T-helper 2 cell treated with Interferon-gamma antibody and Interleukin-4, amounts not matched to agents 5 μg/mL and 100 μg/mL, for 36 hours (primary cell): ENCODE measurements at regions not wholly inside any gene's neighbourhood (a gene's known extent, or its start where the extent isn't known, plus 50 kb on each side); places are given as distances from the start of the nearest gene placed in this dataset.

Source experiments
- DNase-seq: peaks from one replicate; pipeline ENCODE4 v3.0.0; 2021; ENCODE audit warnings: low spot score
- H3K27ac Mint-ChIP-seq: one replicate; pipeline ENCODE4 v1.8.0; 2021; ENCODE audit warnings: mild to moderate bottlenecking, mixed read lengths
- H3K27me3 Mint-ChIP-seq: one replicate; pipeline ENCODE4 v1.8.0; 2021; ENCODE audit warnings: low read depth, mixed read lengths
- H3K36me3 Mint-ChIP-seq: one replicate; pipeline ENCODE4 v1.8.0; 2021; ENCODE audit warnings: low read depth, mixed read lengths
- H3K4me1 Mint-ChIP-seq: one replicate; pipeline ENCODE4 v1.8.0; 2021; ENCODE audit warnings: low read depth, mixed read lengths
- H3K4me3 Mint-ChIP-seq: one replicate; pipeline ENCODE4 v1.8.0; 2022; ENCODE audit warnings: mild to moderate bottlenecking, moderate library complexity, mixed read lengths
- H3K9me3 Mint-ChIP-seq: one replicate; pipeline ENCODE4 v1.8.0; 2021; ENCODE audit warnings: mixed read lengths

- H3K4me1 Mint-ChIP-seq, result no peaks in the 10 kb centered on the region
- no peaks in the 10 kb centered on the region for H3K36me3 Mint-ChIP-seq
- H3K9me3 Mint-ChIP-seq, result no peaks in the 10 kb centered on the region
- DNase-seq, result no peak
- H3K27ac Mint-ChIP-seq, result no peak overlapping the region
- H3K4me3 Mint-ChIP-seq, result no peak overlapping the region
- peaks cover 2% of the 10 kb centered on the region for H3K27me3 Mint-ChIP-seq
Measured at GRCh38 chr2:120401275-120402066, 55.5 kb downstream of the INHBB start.

DNA sequence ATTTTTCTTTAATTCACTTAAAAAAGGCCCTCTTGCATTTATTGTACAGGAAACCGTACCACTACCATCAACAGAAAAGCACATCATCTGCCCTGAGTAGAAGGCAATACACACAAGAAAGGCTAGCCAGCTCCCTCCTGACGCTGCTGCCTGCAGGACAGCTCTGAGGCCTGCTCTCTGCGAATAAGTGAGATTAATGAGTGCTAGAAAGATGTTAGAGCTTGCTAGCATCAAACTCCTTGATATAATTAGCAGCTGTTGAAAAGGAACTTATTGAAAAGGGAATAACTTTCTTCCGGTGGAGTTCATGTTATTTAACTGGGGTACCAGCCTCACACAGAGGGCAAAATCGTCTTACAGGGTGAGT lies 56.1 kb downstream of the INHBB start:
- Mint-ChIP-seq H3K36me3 (no peaks in the 10 kb centered on the region), H3K9me3 (no peaks in the 10 kb centered on the region), H3K27ac (no peak overlapping the region), H3K4me3 (no peak overlapping the region), H3K27me3 (peaks cover 2% of the 10 kb centered on the region), H3K4me1 (no peaks in the 10 kb centered on the region)
- no peak for DNase-seq

DNA sequence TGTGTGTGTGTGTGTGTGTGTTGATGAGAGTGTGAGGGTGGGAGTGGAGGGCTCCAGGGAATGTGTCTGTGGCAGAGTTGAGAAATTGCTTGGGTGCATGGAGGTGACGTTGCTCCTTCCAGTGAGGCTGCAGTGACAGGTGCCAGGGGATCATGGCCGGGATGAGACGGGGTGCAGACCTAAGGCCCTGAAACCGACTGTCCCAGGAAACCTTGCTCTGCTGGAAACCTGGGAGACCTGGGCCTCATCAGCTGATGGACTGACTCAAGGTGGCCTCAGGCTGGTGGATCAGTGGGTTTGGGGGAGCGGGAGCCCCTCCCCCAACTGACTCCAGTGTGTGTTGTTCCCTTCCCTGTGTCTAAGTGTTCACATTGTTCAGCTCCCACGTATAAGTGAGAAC lies 56.6 kb downstream of the INHBB start:
- no peaks in the 10 kb centered on the region for H3K4me1 Mint-ChIP-seq
- no peak overlapping the region for H3K4me3 Mint-ChIP-seq
- no peak overlapping the region for H3K27ac Mint-ChIP-seq
- H3K27me3 Mint-ChIP-seq, result peaks cover 4% of the 10 kb centered on the region
- no peaks in the 10 kb centered on the region for H3K36me3 Mint-ChIP-seq
- no peak for DNase-seq
- H3K9me3 Mint-ChIP-seq, result peaks cover 2% of the 10 kb centered on the region

DNA sequence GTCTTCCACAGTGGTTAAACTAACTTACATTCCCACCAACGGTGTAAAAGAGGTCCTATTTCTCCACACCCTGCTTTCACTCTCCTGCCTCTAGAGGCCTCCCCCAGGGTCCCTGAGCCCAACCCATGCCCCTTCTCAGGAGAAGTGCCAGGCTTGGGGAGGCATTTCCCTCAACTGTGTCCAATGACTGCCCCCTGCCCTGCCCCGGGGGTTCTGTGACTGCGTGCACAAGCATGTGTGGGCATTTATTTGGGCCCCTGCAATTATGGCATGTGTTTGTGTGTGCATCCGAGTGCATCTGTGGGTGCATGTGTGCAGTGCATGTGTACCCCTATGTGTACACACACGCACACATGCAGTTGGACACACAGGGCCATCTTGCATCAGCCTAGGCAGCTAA lies 57.3 kb downstream of the INHBB start:
- no peaks in the 10 kb centered on the region for H3K4me1 Mint-ChIP-seq
- H3K9me3 Mint-ChIP-seq, result peaks cover 5% of the 10 kb centered on the region
- no peaks in the 10 kb centered on the region for H3K36me3 Mint-ChIP-seq
- H3K27ac Mint-ChIP-seq, result no peak overlapping the region
- H3K27me3 Mint-ChIP-seq, result peaks cover 5% of the 10 kb centered on the region
- no peak overlapping the region for H3K4me3 Mint-ChIP-seq
- DNase-seq, result no peak

DNA sequence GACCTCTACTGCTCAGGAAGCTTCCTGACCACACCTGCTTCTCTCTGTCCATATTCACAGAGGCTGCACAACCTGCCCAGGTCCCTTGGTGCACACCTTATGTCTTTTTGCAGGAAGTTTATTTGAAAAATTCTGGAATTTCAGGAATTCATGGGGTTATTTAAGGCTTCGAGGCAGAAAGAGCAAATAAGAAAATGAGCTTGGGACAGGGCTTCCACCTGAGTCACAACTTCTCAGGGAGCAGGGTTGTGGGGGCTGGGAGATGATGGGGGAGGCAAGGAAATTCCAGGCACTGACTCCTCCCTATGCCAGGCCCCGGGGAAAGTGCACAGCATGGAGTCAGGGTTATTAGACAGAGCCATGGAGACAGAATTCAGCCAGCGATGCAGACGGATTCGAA lies 57.7 kb downstream of the INHBB start:
- Mint-ChIP-seq H3K9me3 (peaks cover 5% of the 10 kb centered on the region), H3K36me3 (no peaks in the 10 kb centered on the region), H3K27ac (no peak overlapping the region), H3K27me3 (peaks cover 6% of the 10 kb centered on the region), H3K4me3 (no peak overlapping the region), H3K4me1 (no peaks in the 10 kb centered on the region)
- DNase-seq, result no peak

DNA sequence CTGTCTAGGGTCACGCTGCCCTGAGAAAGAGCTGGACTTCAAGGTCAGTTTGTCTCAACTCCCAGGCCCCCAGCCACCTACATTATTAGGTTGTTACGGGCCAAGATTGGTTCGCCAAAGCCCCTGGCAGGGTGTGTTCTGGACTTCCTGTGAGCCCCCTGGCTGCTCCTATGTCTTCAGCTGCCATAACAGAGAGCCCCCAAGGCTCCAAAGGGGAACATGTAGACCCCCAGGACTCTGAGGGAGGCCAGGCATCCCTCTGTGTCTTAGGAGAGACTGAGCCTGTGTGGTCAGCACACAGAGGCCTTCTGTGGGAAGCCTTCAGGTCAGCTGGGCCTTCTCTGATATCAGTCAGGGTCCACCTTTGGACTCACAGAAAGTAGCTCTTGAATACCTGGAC lies 58.3 kb downstream of the INHBB start:
- DNase-seq, result no peak
- Mint-ChIP-seq H3K36me3 (no peaks in the 10 kb centered on the region), H3K9me3 (peaks cover 5% of the 10 kb centered on the region)

DNA sequence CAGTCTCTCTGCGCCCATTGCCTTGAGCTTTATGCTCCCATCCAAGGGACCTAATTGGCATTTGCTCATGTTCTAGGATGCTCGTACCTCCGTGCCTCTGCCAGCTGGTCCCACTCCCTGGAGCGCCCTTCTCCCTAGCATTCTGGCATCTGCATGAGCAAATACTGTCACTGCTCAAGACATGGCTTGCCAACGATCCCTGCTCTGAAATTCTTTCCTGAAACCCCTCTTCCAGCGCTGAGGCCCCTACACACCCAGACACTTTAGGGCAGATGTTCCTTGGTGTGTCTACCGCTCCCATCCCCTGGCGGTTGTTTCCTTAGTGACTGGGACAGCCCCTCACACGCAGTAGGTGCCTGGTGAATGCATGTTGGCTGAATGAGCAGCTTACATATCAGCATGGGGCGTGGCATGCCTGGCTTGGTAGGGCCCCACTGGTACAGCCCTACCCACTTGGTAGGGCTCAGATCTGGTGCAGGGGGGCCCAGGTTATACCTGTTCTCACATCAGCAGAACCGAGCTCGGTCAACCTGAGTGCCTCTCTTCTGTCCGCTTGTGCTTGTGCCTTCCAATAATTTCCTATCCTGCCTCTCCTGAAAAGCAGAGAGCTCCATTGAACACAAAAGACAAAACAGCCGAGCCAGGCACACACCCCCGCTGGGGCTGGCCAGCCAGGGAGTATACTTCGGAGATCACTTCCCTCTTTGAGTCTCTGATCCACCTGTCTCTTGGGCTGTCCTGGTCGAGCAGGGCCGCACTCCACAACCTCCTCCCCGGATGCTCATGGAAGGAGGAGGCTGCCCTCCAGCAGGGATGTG lies 59.2 kb downstream of the INHBB start:
- Mint-ChIP-seq H3K27ac (no peak overlapping the region), H3K27me3 (peaks cover 8% of the 10 kb centered on the region), H3K36me3 (no peaks in the 10 kb centered on the region), H3K4me3 (no peak overlapping the region), H3K9me3 (peaks cover 5% of the 10 kb centered on the region), H3K4me1 (no peaks in the 10 kb centered on the region)
- DNase-seq, result no peak

More for the DNA sequence above, 58.3 kb downstream of the INHBB start:
- Mint-ChIP-seq H3K4me1 (no peaks in the 10 kb centered on the region), H3K27me3 (peaks cover 8% of the 10 kb centered on the region), H3K4me3 (no peak overlapping the region), H3K27ac (no peak overlapping the region)

- H3K27me3 Mint-ChIP-seq, result peaks cover 8% of the 10 kb centered on the region
- no peaks in the 10 kb centered on the region for H3K4me1 Mint-ChIP-seq
- H3K27ac Mint-ChIP-seq, result no peak overlapping the region
- no peak for DNase-seq
- H3K36me3 Mint-ChIP-seq, result no peaks in the 10 kb centered on the region
- H3K4me3 Mint-ChIP-seq, result no peak overlapping the region
- H3K9me3 Mint-ChIP-seq, result peaks cover 5% of the 10 kb centered on the region
Measured at GRCh38 chr2:120405759-120406099, 59.8 kb downstream of the INHBB start.

GRCh38 chr2:120406566-120406965 lies 60.6 kb downstream of the INHBB start:
- H3K36me3 Mint-ChIP-seq, result no peaks in the 10 kb centered on the region
- no peak for DNase-seq
- H3K27me3 Mint-ChIP-seq, result peaks cover 6% of the 10 kb centered on the region
- no peak overlapping the region for H3K27ac Mint-ChIP-seq
- H3K4me3 Mint-ChIP-seq, result no peak overlapping the region
- no peaks in the 10 kb centered on the region for H3K4me1 Mint-ChIP-seq
- H3K9me3 Mint-ChIP-seq, result peaks cover 5% of the 10 kb centered on the region

DNA sequence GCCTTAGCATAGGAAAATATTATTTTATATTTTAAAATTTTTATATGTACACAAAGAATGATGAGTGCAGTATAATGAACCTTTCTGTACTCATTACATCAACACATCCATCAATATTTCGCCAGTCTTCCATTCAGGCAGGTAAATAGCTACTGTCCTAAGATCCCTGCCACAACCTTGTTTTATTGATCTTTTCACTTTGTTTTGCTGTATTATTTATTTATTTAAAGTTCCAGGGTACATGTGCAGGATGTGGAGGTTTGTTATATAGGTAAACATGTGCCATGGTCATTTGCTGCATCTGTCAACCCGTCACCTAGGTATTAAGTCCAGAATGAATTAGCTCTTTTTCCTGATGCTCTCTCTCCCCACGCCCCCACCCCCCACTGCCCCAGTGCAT lies 64.6 kb downstream of the INHBB start:
- Mint-ChIP-seq H3K4me3 (no peak overlapping the region), H3K27ac (no peak overlapping the region), H3K36me3 (no peaks in the 10 kb centered on the region), H3K27me3 (peaks cover 10% of the 10 kb centered on the region), H3K9me3 (peaks cover 5% of the 10 kb centered on the region), H3K4me1 (no peaks in the 10 kb centered on the region)
- DNase-seq, result no peak

DNA sequence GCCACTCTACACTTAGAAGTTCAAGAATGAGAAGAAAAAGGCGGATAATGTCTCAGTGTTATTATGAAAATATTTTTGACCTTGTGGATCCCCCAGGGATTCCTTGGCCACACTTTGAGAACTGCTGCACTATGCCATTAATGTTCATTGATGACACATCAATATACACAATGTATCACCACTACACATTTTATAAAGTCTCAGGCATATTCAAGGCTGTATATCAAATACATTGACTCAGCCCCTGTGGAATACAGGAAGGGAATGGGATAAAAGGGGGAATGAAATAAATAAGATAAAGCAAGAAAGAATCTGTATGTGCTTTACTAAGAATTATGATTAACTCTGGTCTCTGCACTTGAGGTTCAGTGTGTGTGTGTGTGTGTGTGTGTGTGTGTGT lies 69.1 kb downstream of the INHBB start:
- Mint-ChIP-seq H3K9me3 (no peaks in the 10 kb centered on the region), H3K36me3 (no peaks in the 10 kb centered on the region), H3K27ac (no peak overlapping the region), H3K4me1 (no peaks in the 10 kb centered on the region), H3K27me3 (peaks cover 4% of the 10 kb centered on the region), H3K4me3 (no peak overlapping the region)
- no peak for DNase-seq

- Mint-ChIP-seq H3K27me3 (peaks cover 4% of the 10 kb centered on the region), H3K9me3 (no peaks in the 10 kb centered on the region), H3K4me3 (no peak overlapping the region), H3K36me3 (no peaks in the 10 kb centered on the region), H3K27ac (no peak overlapping the region), H3K4me1 (no peaks in the 10 kb centered on the region)
- no peak for DNase-seq
Measured at GRCh38 chr2:120415728-120416509, 70.0 kb downstream of the INHBB start.

DNA sequence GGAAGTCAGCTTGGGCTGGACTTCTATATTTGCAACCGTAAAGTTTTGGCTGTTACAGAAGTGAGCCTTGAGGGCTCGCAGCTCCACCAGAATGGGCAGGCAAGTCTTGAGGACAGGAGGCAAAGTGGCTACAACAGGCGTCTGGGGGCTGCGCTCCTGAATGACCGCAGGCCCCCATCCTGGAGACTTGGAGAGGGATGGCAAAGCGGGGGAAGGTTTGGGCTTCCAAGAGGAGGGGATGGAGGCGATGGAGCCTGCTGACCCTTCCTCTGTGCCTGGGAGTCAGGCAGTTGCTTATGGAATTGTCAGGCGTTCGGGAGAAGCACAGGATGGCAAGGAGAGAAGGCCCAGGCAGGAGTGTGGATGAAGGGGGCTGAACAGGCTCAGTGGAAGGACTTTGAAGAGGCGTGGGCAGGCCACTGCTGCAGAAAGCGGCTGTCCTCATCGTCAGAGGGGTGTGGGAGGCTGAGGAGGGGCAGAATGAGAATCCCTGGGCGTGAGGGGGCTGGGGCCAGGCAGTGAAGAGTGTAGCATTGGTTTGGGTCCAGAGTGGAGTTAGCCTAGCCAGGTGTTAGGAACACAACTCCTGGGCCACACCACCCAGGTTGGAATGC lies 72.3 kb downstream of the INHBB start:
- Mint-ChIP-seq H3K27me3 (peaks cover 4% of the 10 kb centered on the region), H3K4me1 (no peaks in the 10 kb centered on the region), H3K36me3 (no peaks in the 10 kb centered on the region), H3K4me3 (no peak overlapping the region), H3K9me3 (no peaks in the 10 kb centered on the region), H3K27ac (no peak overlapping the region)
- no peak for DNase-seq

DNA sequence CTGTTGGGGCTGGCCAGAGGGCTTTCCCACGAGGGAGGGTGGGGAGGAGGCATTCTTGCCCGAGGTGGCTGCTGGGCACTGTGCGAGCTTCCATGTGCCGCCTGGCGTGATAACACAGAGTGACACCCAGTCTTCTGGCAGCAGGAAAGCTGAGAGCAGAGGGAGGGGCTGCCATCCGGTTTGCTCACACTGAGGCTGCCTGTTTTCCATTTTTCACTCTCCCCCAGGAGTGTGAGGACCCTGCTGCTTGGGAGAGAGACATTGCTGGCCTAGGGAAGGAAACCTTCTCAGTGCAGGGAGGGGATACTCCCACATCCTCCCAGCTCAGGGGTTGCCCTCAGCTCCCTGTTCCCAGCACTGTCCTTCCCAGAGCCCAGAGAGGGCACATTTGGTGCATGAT lies 73.1 kb downstream of the INHBB start:
- no peaks in the 10 kb centered on the region for H3K9me3 Mint-ChIP-seq
- H3K4me1 Mint-ChIP-seq, result no peaks in the 10 kb centered on the region
- peaks cover 9% of the 10 kb centered on the region for H3K27me3 Mint-ChIP-seq
- no peak for DNase-seq
- H3K27ac Mint-ChIP-seq, result no peak overlapping the region
- H3K36me3 Mint-ChIP-seq, result no peaks in the 10 kb centered on the region
- no peak overlapping the region for H3K4me3 Mint-ChIP-seq
